T-helper 2 cell treated with Interferon-gamma antibody and Interleukin-4, amounts not matched to agents 5 μg/mL and 100 μg/mL, for 36 hours (primary cell): ENCODE measurements at regions not wholly inside any gene's neighbourhood (a gene's known extent, or its start where the extent isn't known, plus 50 kb on each side); places are given as distances from the start of the nearest gene placed in this dataset.

Experiments
- DNase-seq: peaks from one replicate; pipeline ENCODE4 v3.0.0; 2021; ENCODE audit warnings: low spot score
- H3K27ac Mint-ChIP-seq: one replicate; pipeline ENCODE4 v1.8.0; 2021; ENCODE audit warnings: mild to moderate bottlenecking, mixed read lengths
- H3K27me3 Mint-ChIP-seq: one replicate; pipeline ENCODE4 v1.8.0; 2021; ENCODE audit warnings: low read depth, mixed read lengths
- H3K36me3 Mint-ChIP-seq: one replicate; pipeline ENCODE4 v1.8.0; 2021; ENCODE audit warnings: low read depth, mixed read lengths
- H3K4me1 Mint-ChIP-seq: one replicate; pipeline ENCODE4 v1.8.0; 2021; ENCODE audit warnings: low read depth, mixed read lengths
- H3K4me3 Mint-ChIP-seq: one replicate; pipeline ENCODE4 v1.8.0; 2022; ENCODE audit warnings: mild to moderate bottlenecking, moderate library complexity, mixed read lengths
- H3K9me3 Mint-ChIP-seq: one replicate; pipeline ENCODE4 v1.8.0; 2021; ENCODE audit warnings: mixed read lengths

- H3K4me1 Mint-ChIP-seq, result peaks cover 3% of the 10 kb centered on the region
- H3K9me3 Mint-ChIP-seq, result no peaks in the 10 kb centered on the region
- no peak overlapping the region for H3K27ac Mint-ChIP-seq
- H3K4me3 Mint-ChIP-seq, result no peak overlapping the region
- no peaks in the 10 kb centered on the region for H3K27me3 Mint-ChIP-seq
- no peak for DNase-seq
- no peaks in the 10 kb centered on the region for H3K36me3 Mint-ChIP-seq
Measured at GRCh38 chr13:105448811-105449210, 1086.7 kb downstream of the EFNB2 start.

DNA sequence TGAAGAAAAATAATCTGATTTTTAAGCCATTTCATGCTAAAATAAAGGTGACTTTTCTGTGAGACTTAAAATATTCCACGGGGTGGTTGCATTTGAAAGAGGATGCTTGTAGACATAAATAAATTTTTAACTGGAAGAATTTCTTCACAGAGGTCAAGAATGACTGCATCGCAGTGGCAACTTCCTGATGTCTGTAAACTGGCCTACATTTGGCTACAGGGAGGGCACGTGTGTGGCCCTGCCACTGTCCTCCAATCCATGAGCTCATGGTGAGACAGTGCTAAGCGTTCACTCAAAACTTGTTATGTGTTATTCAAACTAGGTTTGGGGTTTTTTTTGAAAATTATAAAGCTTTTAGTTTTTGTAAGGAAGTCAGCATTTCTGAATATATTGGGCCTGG is 1089.3 kb downstream of the EFNB2 start:
- Mint-ChIP-seq H3K4me1 (peaks cover 3% of the 10 kb centered on the region), H3K36me3 (no peaks in the 10 kb centered on the region), H3K27ac (no peak overlapping the region), H3K27me3 (no peaks in the 10 kb centered on the region), H3K4me3 (no peak overlapping the region), H3K9me3 (no peaks in the 10 kb centered on the region)
- DNase-seq, result no peak

DNA sequence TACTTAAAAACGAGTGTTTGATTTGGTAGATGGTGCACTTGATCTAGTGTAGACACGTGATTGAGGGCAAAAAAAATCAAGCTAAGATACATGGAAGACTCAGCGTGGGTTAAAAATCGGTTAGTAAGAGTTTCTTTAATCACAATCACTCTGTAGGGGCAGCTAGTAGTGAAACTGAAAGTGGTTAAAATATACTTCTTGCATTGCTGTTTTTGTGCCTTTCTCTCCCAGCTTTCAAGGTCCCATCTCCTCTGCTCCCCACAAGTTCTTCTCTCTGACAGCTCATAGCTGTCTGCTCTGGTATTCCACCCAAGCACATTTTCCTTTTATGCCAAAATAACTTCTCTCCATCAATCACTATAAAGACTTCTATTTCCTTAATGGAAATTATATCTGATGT is 1089.7 kb downstream of the EFNB2 start:
- Mint-ChIP-seq H3K27me3 (no peaks in the 10 kb centered on the region), H3K27ac (peak overlapping the region; percentile 24), H3K9me3 (no peaks in the 10 kb centered on the region), H3K36me3 (no peaks in the 10 kb centered on the region), H3K4me3 (no peak overlapping the region), H3K4me1 (peaks cover 3% of the 10 kb centered on the region)
- no peak for DNase-seq

GRCh38 chr13:105442949-105443699 is 1092.3 kb downstream of the EFNB2 start:
- Mint-ChIP-seq H3K4me1 (peaks cover 3% of the 10 kb centered on the region), H3K27me3 (no peaks in the 10 kb centered on the region), H3K27ac (no peak overlapping the region), H3K9me3 (no peaks in the 10 kb centered on the region), H3K4me3 (no peak overlapping the region), H3K36me3 (no peaks in the 10 kb centered on the region)
- no peak for DNase-seq

DNA sequence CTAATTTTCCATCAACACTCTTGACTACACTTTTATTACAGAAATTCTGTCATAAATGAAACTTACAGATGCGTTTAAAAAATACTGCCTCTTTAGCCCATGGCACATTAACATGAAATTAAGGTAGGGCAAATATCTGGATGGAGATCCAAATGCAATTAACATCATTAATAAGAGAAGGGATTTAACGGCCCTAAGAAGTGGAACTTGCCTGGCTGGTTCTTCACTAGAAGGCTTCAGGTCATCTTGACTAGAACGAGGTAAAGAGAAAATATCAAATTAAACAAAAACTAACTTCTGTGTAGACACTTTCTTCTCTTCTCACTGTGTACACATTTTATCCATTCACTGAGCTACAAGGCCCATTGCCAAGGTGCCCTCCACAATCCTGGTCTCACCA is 1093.4 kb downstream of the EFNB2 start:
- Mint-ChIP-seq H3K27ac (no peak overlapping the region), H3K4me3 (no peak overlapping the region), H3K27me3 (no peaks in the 10 kb centered on the region), H3K9me3 (no peaks in the 10 kb centered on the region), H3K36me3 (no peaks in the 10 kb centered on the region), H3K4me1 (peaks cover 3% of the 10 kb centered on the region)
- DNase-seq, result no peak

GRCh38 chr13:105441051-105441750 is 1094.3 kb downstream of the EFNB2 start:
- no peaks in the 10 kb centered on the region for H3K9me3 Mint-ChIP-seq
- peaks cover 3% of the 10 kb centered on the region for H3K4me1 Mint-ChIP-seq
- H3K4me3 Mint-ChIP-seq, result no peak overlapping the region
- no peak for DNase-seq
- H3K36me3 Mint-ChIP-seq, result no peaks in the 10 kb centered on the region
- H3K27ac Mint-ChIP-seq, result no peak overlapping the region
- H3K27me3 Mint-ChIP-seq, result no peaks in the 10 kb centered on the region

DNA sequence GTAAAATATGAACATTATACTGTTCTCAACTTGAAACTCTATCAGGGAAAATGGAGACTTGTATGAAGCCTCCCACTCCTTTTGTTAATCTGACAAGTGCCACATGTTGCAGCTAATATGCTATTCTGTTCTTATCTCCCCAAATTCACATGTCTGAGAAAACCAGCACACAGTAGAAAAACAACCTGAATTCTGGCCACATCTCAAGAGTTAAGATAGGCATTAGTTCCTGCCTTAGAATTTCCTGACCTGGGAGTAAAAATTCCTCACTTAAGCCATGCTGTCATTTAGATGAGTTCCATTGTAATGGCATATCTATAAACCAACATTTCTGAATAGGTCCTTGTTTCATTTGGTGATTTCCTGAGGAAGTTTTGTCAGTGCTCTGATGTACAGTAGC is 1098.5 kb downstream of the EFNB2 start:
- Mint-ChIP-seq H3K9me3 (no peaks in the 10 kb centered on the region), H3K36me3 (no peaks in the 10 kb centered on the region), H3K27ac (no peak overlapping the region), H3K4me1 (no peaks in the 10 kb centered on the region), H3K4me3 (no peak overlapping the region), H3K27me3 (no peaks in the 10 kb centered on the region)
- DNase-seq, result no peak

- H3K4me1 Mint-ChIP-seq, result no peaks in the 10 kb centered on the region
- H3K27me3 Mint-ChIP-seq, result no peaks in the 10 kb centered on the region
- H3K27ac Mint-ChIP-seq, result no peak overlapping the region
- no peak for DNase-seq
- no peaks in the 10 kb centered on the region for H3K9me3 Mint-ChIP-seq
- H3K36me3 Mint-ChIP-seq, result no peaks in the 10 kb centered on the region
- H3K4me3 Mint-ChIP-seq, result no peak overlapping the region
Measured at GRCh38 chr13:105432438-105432837, 1103.0 kb downstream of the EFNB2 start.

- H3K27ac Mint-ChIP-seq, result no peak overlapping the region
- no peaks in the 10 kb centered on the region for H3K4me1 Mint-ChIP-seq
- no peaks in the 10 kb centered on the region for H3K9me3 Mint-ChIP-seq
- no peak overlapping the region for H3K4me3 Mint-ChIP-seq
- no peaks in the 10 kb centered on the region for H3K36me3 Mint-ChIP-seq
- no peaks in the 10 kb centered on the region for H3K27me3 Mint-ChIP-seq
- DNase-seq, result no peak
Measured at GRCh38 chr13:105428811-105429210, 1106.7 kb downstream of the EFNB2 start.

DNA sequence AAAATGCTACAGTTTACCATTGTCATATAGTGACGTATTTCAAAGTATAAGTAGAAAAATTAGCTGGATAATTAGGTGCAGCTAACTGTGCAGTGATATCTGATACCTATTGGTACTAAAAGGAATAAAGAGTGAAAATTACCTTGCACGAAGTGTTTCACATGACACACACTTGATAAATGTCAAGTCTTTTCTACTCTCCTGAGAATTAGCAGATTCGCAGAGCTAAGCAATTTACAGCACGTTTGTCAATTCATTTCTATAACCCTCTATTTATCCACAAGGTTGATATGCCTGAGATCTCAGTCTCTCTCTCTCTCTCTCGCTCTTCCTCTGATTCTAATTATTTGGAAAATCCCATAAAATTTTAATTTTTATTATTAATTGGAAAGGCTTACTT is 1109.0 kb downstream of the EFNB2 start:
- DNase-seq, result no peak
- Mint-ChIP-seq H3K27me3 (no peaks in the 10 kb centered on the region), H3K4me1 (no peaks in the 10 kb centered on the region), H3K4me3 (no peak overlapping the region), H3K27ac (no peak overlapping the region), H3K9me3 (no peaks in the 10 kb centered on the region), H3K36me3 (no peaks in the 10 kb centered on the region)

DNA sequence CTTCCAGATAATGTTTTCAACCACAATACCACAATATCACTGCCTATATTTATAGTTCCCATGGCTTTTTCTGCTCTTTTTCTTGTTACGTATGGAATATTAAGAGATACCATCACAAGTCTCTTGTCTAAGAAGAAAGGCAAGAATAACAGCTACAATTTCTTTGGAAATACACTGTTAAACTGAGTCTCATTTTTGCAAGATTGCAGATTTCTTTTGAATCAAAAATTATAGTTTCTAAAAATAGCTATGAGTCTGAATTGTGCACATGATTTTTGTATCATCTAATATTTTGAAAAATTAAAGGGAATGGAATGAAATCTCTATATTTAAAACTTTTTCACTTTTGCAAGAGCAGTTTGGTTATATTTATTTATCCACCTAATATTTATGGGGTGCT is 1120.8 kb downstream of the EFNB2 start:
- H3K9me3 Mint-ChIP-seq, result no peaks in the 10 kb centered on the region

DNA sequence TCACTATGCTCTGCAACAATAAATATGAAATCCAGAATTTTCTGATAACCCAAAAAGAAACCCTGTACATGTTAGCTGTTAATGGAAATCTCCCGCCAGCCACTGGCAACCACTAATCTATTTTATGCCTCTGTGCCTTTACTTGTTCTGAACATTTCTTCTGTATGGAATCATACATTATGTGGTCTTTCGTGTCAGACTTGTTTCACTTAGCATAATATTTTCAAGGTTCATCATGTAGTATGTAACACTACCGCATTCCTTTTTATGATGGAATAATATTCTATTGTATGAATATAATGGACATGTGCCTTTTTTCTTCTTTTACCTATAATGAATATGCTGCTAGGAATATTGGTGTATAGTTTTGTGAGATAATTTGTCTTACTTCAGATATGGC is 1123.3 kb downstream of the EFNB2 start:
- no peaks in the 10 kb centered on the region for H3K36me3 Mint-ChIP-seq
- no peaks in the 10 kb centered on the region for H3K9me3 Mint-ChIP-seq
- no peak overlapping the region for H3K27ac Mint-ChIP-seq
- DNase-seq, result no peak
- H3K27me3 Mint-ChIP-seq, result no peaks in the 10 kb centered on the region
- no peaks in the 10 kb centered on the region for H3K4me1 Mint-ChIP-seq
- H3K4me3 Mint-ChIP-seq, result no peak overlapping the region

More for the DNA sequence above, 1120.8 kb downstream of the EFNB2 start:
- DNase-seq, result no peak
- Mint-ChIP-seq H3K4me1 (no peaks in the 10 kb centered on the region), H3K36me3 (no peaks in the 10 kb centered on the region), H3K27me3 (no peaks in the 10 kb centered on the region), H3K27ac (no peak overlapping the region), H3K4me3 (no peak overlapping the region)

DNA sequence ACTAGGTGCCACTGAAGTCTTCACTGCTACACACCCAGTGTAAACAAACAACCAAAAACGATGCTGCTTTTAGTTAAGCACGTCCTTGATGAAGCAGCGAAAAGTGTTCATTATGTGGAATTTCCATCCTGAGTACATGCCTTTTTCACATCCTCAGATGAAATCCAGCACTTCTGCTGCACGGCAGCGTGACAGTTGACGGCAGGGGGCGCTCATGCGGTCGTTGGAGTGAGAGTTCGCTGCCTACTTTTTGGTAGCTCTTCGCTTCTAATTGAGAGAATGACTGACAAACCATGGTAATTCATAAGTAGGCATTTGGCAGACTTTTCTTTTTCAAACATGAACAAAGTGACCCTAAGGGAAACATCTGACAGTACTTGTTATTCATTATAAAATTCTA is 1124.9 kb downstream of the EFNB2 start:
- H3K4me3 Mint-ChIP-seq, result no peak overlapping the region
- no peaks in the 10 kb centered on the region for H3K4me1 Mint-ChIP-seq
- H3K9me3 Mint-ChIP-seq, result no peaks in the 10 kb centered on the region
- no peaks in the 10 kb centered on the region for H3K36me3 Mint-ChIP-seq
- DNase-seq, result no peak
- no peak overlapping the region for H3K27ac Mint-ChIP-seq
- H3K27me3 Mint-ChIP-seq, result no peaks in the 10 kb centered on the region

DNA sequence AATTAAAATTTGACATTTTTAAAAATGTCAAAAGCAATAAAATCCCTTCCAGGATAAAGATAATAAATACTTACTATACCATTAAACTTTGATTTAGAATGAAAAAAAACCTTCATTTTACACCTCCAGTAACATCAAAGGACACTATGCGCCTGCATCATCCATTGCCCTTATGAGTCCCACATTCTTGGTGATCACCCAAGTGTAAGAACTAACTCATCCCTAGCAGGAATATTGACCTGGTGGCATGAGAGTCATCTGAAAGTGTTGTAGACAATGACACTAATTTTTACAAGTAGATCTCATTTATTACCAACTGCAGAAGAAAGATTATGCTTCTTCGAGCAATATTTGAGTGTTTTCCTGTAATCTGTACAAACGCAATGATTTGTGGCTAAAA is 1128.9 kb downstream of the EFNB2 start:
- Mint-ChIP-seq H3K4me1 (no peaks in the 10 kb centered on the region), H3K9me3 (no peaks in the 10 kb centered on the region), H3K4me3 (no peak overlapping the region), H3K36me3 (no peaks in the 10 kb centered on the region), H3K27me3 (no peaks in the 10 kb centered on the region), H3K27ac (no peak overlapping the region)
- DNase-seq, result no peak

GRCh38 chr13:105403086-105403485 is 1132.4 kb downstream of the EFNB2 start:
- Mint-ChIP-seq H3K4me1 (no peaks in the 10 kb centered on the region), H3K9me3 (no peaks in the 10 kb centered on the region), H3K36me3 (no peaks in the 10 kb centered on the region), H3K4me3 (no peak overlapping the region), H3K27ac (no peak overlapping the region), H3K27me3 (no peaks in the 10 kb centered on the region)
- DNase-seq, result no peak
